ENCODE measurements at regions not wholly inside any gene's neighbourhood (a gene's known extent, or its start where the extent isn't known, plus 50 kb on each side); places are given as distances from the start of the nearest gene placed in this dataset.

GRCh38 chr1:170290276-170290675 is 144.5 kb downstream of the NTMT2 start:
- TF ChIP-seq CTCF (IDR thresholded peaks at IDR 0.05): no peak
- no peak for TF ChIP-seq POLR2A (IDR thresholded peaks at IDR 0.05)

Data from heart left ventricle (tissue), 13 donors.